ENCODE measurements at regions not wholly inside any gene's neighbourhood (a gene's known extent, or its start where the extent isn't known, plus 50 kb on each side); places are given as distances from the start of the nearest gene placed in this dataset.

- CTCF ChIA-PET: no interaction called here
- Mint-ChIP-seq H3K4me1 (ENCODE audit: low read depth, unreplicated experiment) (peaks cover 9% of the 10 kb centered on the region), H3K9me3 (ENCODE audit: low read depth, unreplicated experiment) (peaks cover 2% of the 10 kb centered on the region), H3K27me3 (ENCODE audit: unreplicated experiment) (no peaks in the 10 kb centered on the region), H3K36me3 (ENCODE audit: insufficient read depth, unreplicated experiment) (no peaks in the 10 kb centered on the region), H3K27ac (ENCODE audit: unreplicated experiment) (no peak overlapping the region), H3K4me3 (ENCODE audit: low read depth, unreplicated experiment) (no peak overlapping the region)
- intact Hi-C loops (cut with micrococcal nuclease; ENCODE audit: unreplicated experiment): no loop called here
- BruUV-seq (replicated peaks): no TSS peak
- DNase-seq: peak; percentile 5
- TF ChIP-seq, protein P1, sequence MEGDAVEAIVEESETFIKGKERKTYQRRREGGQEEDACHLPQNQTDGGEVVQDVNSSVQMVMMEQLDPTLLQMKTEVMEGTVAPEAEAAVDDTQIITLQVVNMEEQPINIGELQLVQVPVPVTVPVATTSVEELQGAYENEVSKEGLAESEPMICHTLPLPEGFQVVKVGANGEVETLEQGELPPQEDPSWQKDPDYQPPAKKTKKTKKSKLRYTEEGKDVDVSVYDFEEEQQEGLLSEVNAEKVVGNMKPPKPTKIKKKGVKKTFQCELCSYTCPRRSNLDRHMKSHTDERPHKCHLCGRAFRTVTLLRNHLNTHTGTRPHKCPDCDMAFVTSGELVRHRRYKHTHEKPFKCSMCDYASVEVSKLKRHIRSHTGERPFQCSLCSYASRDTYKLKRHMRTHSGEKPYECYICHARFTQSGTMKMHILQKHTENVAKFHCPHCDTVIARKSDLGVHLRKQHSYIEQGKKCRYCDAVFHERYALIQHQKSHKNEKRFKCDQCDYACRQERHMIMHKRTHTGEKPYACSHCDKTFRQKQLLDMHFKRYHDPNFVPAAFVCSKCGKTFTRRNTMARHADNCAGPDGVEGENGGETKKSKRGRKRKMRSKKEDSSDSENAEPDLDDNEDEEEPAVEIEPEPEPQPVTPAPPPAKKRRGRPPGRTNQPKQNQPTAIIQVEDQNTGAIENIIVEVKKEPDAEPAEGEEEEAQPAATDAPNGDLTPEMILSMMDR (IDR thresholded peaks at IDR 0.05; ENCODE audit: unreplicated experiment): no peak
These were observed 370.2 kb upstream of the ZNF385D start for GRCh38 chr3:22121068-22121701.

DNA sequence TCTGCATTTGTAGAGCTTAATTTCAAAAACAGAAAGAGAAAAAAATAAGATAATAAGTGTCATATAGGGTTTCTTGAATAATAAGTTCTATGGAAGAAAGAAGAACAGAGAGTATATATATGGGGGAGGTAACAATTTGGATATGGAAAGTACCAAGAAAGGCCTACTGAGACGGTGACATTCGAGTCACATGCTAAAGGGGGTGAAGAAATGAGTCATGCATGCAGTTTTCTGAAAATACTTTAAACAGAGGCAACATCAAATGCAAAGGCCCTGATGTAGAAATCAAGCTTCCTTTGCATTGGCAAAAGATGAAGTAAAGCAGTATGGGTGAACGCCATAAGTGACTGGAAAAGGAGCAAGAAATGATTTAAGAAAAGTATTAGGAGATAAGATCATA lies 371.6 kb upstream of the ZNF385D start:
- intact Hi-C loops (cut with micrococcal nuclease; ENCODE audit: unreplicated experiment): no loop called here
- CTCF ChIA-PET: no interaction called here
- H3K27ac Mint-ChIP-seq (ENCODE audit: unreplicated experiment): no peak overlapping the region
- BruUV-seq (replicated peaks): no TSS peak
- no peaks in the 10 kb centered on the region for H3K36me3 Mint-ChIP-seq (ENCODE audit: insufficient read depth, unreplicated experiment)
- peaks cover 9% of the 10 kb centered on the region for H3K4me1 Mint-ChIP-seq (ENCODE audit: low read depth, unreplicated experiment)
- TF ChIP-seq, protein P1 (IDR thresholded peaks at IDR 0.05; ENCODE audit: unreplicated experiment): no peak
- no peak overlapping the region for H3K4me3 Mint-ChIP-seq (ENCODE audit: low read depth, unreplicated experiment)
- DNase-seq: no peak
- H3K9me3 Mint-ChIP-seq (ENCODE audit: low read depth, unreplicated experiment): peaks cover 2% of the 10 kb centered on the region
- H3K27me3 Mint-ChIP-seq (ENCODE audit: unreplicated experiment): no peaks in the 10 kb centered on the region

GRCh38 chr3:22129101-22129500 lies 378.1 kb upstream of the ZNF385D start:
- H3K36me3 Mint-ChIP-seq (ENCODE audit: insufficient read depth, unreplicated experiment): no peaks in the 10 kb centered on the region
- BruUV-seq (replicated peaks): no TSS peak
- H3K27ac Mint-ChIP-seq (ENCODE audit: unreplicated experiment): no peak overlapping the region
- H3K4me3 Mint-ChIP-seq (ENCODE audit: low read depth, unreplicated experiment): no peak overlapping the region
- intact Hi-C loops (cut with micrococcal nuclease; ENCODE audit: unreplicated experiment): no loop called here
- TF ChIP-seq, protein P1 (IDR thresholded peaks at IDR 0.05; ENCODE audit: unreplicated experiment): no peak
- CTCF ChIA-PET: interaction anchor here (1.2 kb wide), 1 partner anchor 16 kb away, joined by 3 read pairs; no protein-coding TSS in a partner anchor
- DNase-seq: no peak
- H3K27me3 Mint-ChIP-seq (ENCODE audit: unreplicated experiment): no peaks in the 10 kb centered on the region
- no peaks in the 10 kb centered on the region for H3K4me1 Mint-ChIP-seq (ENCODE audit: low read depth, unreplicated experiment)
- peaks cover under 1% of the 10 kb centered on the region for H3K9me3 Mint-ChIP-seq (ENCODE audit: low read depth, unreplicated experiment)

DNA sequence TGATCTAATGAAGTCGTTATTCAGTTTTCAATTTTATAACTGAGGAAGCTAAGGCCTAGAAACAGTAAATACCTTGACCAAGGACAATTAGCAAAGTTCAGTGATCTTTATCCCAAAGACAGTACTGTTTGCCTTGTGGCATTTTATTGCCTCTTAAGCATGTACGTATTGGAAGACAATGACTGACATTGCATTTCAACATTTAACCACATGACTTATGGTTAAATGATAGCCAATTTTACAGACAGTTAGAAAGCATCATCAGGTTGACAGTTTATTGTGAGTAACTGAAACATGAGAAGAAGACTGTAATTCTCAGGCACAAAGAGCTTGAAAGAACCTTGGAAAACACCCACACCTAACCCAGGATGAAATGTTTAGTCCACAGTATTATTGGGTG lies 390.8 kb upstream of the ZNF385D start:
- Mint-ChIP-seq H3K27me3 (ENCODE audit: unreplicated experiment) (no peaks in the 10 kb centered on the region), H3K9me3 (ENCODE audit: low read depth, unreplicated experiment) (no peaks in the 10 kb centered on the region), H3K4me3 (ENCODE audit: low read depth, unreplicated experiment) (no peak overlapping the region), H3K27ac (ENCODE audit: unreplicated experiment) (no peak overlapping the region), H3K4me1 (ENCODE audit: low read depth, unreplicated experiment) (no peaks in the 10 kb centered on the region), H3K36me3 (ENCODE audit: insufficient read depth, unreplicated experiment) (no peaks in the 10 kb centered on the region)
- no TSS peak for BruUV-seq (replicated peaks)
- no peak for DNase-seq
- TF ChIP-seq, protein P1 (IDR thresholded peaks at IDR 0.05; ENCODE audit: unreplicated experiment): no peak
- intact Hi-C loops (cut with micrococcal nuclease; ENCODE audit: unreplicated experiment): no loop called here
- CTCF ChIA-PET: no interaction called here

All from Calu3 (cell line).